ENCODE measurements at regions not wholly inside any gene's neighbourhood (a gene's known extent, or its start where the extent isn't known, plus 50 kb on each side); places are given as distances from the start of the nearest gene placed in this dataset.

DNA sequence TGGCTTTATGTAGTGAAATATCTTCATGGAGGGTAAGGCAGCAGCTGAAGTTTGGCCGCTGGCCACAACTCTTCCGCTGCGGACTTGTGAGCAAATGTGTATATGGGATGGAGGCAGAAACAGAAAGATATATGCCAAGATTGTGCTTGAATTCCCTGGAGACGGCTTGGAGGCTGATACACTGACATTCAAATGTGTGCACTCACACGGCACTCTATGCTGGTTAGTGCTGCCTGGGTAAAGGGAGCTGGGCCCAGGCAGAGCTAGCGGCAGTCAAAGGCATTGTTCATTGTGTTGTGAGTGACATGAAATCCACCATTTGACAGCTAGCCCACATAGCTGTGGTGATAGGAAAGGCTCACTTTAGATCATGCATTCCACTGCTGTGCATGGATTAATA is 202.7 kb downstream of the CLIC5 start:
- Histone ChIP-seq H3K36me3 (no peaks in the 10 kb centered on the region), H3K4me1 (ENCODE audit: low read depth) (no peaks in the 10 kb centered on the region), H3K27me3 (no peaks in the 10 kb centered on the region), H3K9me3 (ENCODE audit: low read depth) (no peaks in the 10 kb centered on the region), H3K27ac (peak overlapping the region; percentile 35), H3K4me3 (no peak overlapping the region)
- peak; percentile 34 to 84 for DNase-seq (ENCODE audit: low read depth in 1 of 2, low spot score in 1 of 2)
- TF ChIP-seq, protein P1, sequence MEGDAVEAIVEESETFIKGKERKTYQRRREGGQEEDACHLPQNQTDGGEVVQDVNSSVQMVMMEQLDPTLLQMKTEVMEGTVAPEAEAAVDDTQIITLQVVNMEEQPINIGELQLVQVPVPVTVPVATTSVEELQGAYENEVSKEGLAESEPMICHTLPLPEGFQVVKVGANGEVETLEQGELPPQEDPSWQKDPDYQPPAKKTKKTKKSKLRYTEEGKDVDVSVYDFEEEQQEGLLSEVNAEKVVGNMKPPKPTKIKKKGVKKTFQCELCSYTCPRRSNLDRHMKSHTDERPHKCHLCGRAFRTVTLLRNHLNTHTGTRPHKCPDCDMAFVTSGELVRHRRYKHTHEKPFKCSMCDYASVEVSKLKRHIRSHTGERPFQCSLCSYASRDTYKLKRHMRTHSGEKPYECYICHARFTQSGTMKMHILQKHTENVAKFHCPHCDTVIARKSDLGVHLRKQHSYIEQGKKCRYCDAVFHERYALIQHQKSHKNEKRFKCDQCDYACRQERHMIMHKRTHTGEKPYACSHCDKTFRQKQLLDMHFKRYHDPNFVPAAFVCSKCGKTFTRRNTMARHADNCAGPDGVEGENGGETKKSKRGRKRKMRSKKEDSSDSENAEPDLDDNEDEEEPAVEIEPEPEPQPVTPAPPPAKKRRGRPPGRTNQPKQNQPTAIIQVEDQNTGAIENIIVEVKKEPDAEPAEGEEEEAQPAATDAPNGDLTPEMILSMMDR (IDR thresholded peaks at IDR 0.05; ENCODE audit: low read depth, low read length): no peak

DNA sequence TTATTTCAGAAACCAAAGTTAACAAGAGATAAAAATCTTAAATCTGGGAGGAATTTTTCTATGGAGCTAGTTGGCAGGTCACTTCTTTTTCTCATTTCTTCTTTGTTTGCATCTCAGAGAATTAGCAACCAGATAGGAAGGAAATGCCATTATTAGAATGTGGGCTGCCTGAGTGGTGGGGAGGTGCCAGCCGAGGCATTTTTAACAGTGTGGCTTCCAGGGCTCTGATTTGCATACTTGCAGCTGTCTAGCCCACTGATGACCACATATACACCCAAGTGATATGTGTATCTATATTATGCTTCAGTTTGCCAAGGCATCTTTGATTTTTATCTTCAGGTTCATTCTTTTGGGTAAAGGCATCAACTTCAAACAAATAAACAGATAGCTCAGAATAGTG is 206.7 kb downstream of the CLIC5 start:
- Histone ChIP-seq H3K27ac (no peak overlapping the region), H3K27me3 (no peaks in the 10 kb centered on the region), H3K4me1 (ENCODE audit: low read depth) (peaks cover 4% of the 10 kb centered on the region), H3K9me3 (ENCODE audit: low read depth) (no peaks in the 10 kb centered on the region), H3K36me3 (no peaks in the 10 kb centered on the region), H3K4me3 (no peak overlapping the region)
- TF ChIP-seq, protein P1 (IDR thresholded peaks at IDR 0.05; ENCODE audit: low read depth, low read length): no peak
- DNase-seq (ENCODE audit: low read depth in 1 of 2, low spot score in 1 of 2): no peak

DNA sequence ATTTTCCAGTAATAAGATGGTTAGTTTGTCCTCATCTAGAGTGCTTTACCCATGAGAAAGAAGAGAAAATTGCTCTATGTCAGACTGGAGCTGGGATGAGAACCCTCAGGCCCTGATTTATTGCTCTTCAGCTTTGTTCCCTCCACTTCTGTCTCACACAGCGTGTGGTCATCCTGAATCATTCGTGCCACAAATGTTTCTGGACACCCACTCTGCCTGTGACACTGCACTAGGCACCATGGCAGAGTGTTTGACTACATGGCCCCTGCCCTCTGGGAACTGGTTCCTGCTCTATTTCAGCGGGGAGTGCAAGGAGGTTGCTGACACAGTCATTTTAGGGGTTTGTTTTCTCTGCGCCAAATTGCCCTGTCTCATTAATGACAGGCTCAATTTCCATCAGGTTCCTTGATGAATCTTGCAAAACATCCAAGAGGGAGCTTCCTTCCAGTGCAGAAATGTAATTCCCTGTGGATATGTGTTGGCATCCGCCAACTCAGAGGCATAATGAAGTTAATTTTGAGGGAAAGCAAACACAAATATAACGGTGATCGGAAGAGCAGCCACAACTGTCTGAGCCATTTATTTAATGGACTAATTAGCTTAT is 207.5 kb downstream of the CLIC5 start:
- Histone ChIP-seq H3K36me3 (no peaks in the 10 kb centered on the region), H3K4me3 (no peak overlapping the region), H3K27me3 (no peaks in the 10 kb centered on the region), H3K4me1 (ENCODE audit: low read depth) (peaks cover 4% of the 10 kb centered on the region), H3K9me3 (ENCODE audit: low read depth) (no peaks in the 10 kb centered on the region), H3K27ac (no peak overlapping the region)
- TF ChIP-seq, protein P1 (IDR thresholded peaks at IDR 0.05; ENCODE audit: low read depth, low read length): no peak
- DNase-seq (ENCODE audit: low read depth in 1 of 2, low spot score in 1 of 2): no peak

DNA sequence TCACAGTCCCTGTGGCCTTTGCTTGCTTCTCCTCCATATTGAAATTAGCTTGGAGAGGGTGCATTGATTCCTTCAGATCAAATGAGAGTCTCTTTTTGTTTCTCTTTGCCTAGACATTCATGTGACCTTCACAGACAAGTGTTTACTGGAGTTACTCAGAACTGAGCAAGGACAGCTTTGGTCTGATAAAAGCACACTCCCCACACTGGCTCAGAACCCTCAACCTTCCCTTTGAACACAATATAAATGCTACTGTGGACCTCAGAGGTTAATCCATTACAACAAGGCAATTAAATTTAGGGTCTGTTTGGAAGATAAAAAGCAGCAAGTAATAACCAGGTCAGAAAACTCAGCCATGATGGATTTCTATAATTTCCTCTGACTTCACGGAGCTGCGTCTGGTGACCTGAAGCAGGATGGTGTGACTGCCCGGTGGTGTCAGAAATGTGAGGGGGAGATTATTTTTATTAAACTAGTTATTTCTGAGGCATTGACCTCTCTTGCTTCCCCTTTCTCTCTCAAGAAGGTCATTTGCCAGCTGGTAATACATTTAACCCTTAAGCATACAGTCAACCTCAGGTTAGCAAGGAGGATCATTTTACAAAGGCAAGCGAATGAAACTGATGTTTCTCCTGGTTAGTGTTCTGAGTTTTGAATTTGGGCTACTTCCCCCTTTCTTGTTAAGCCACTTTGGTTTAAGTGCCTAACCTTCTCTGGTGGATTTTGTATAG is 208.2 kb downstream of the CLIC5 start:
- TF ChIP-seq, protein P1 (IDR thresholded peaks at IDR 0.05; ENCODE audit: low read depth, low read length): no peak
- no peaks in the 10 kb centered on the region for H3K9me3 ChIP-seq (ENCODE audit: low read depth)
- H3K36me3 ChIP-seq: no peaks in the 10 kb centered on the region
- no peak overlapping the region for H3K4me3 ChIP-seq
- H3K27me3 ChIP-seq: no peaks in the 10 kb centered on the region
- no peak overlapping the region for H3K27ac ChIP-seq
- peaks cover 4% of the 10 kb centered on the region for H3K4me1 ChIP-seq (ENCODE audit: low read depth)
- DNase-seq (ENCODE audit: low read depth in 1 of 2, low spot score in 1 of 2): peak in 1 of 2 donors; percentile 6

DNA sequence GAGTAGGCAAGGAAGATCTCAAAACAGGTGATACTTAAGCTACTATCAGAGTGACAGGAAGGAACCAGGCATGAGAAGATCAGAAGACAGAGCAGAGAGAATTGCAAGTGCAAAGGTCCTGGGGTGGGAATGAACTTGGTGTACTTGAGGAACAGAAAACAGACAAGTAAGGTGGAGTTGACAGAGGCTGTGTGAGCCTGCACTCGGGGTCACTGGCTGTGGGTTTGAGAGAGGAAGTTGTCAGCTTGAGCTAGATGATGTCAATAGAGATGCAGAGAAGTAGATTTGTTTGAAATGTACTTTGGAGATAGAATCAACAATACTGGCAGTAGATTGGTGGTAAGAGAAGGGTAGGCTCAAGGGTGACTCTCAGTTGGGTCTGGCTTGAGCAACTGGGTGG is 209.5 kb downstream of the CLIC5 start:
- TF ChIP-seq, protein P1 (IDR thresholded peaks at IDR 0.05; ENCODE audit: low read depth, low read length): no peak
- Histone ChIP-seq H3K4me3 (no peak overlapping the region), H3K4me1 (ENCODE audit: low read depth) (peaks cover 4% of the 10 kb centered on the region), H3K27ac (no peak overlapping the region), H3K27me3 (no peaks in the 10 kb centered on the region), H3K9me3 (ENCODE audit: low read depth) (no peaks in the 10 kb centered on the region), H3K36me3 (no peaks in the 10 kb centered on the region)
- no peak for DNase-seq (ENCODE audit: low read depth in 1 of 2, low spot score in 1 of 2)

Measured in cardiac muscle cell (in vitro differentiated cells and primary cell).